Body of pancreas (tissue), 4 donors: ENCODE measurements at regions not wholly inside any gene's neighbourhood (a gene's known extent, or its start where the extent isn't known, plus 50 kb on each side); places are given as distances from the start of the nearest gene placed in this dataset.

ENCODE experiments used
- CTCF ChIP-seq, 7 experiments: fragments of 450-650 bp in 4 of 7; fragments of 200-600 bp in 3 of 7; sonication (generic) in 3 of 7; IDR thresholded peaks; one replicate each; pipeline ENCODE4 v1.5.1; 2016 to 2019; ENCODE audit warnings: antibody characterized with exemption in 7 of 7
- POLR2A ChIP-seq, 3 donors: fragments of 450-650 bp; IDR thresholded peaks; one replicate each; pipeline ENCODE4 v1.6.1; 2016; ENCODE audit warnings: antibody characterized with exemption in 3 of 3, mild to moderate bottlenecking in 2 of 3

GRCh38 chr11:15580775-15581095, 466.0 kb downstream of the INSC start:
- TF ChIP-seq CTCF (IDR thresholded peaks at IDR 0.05): no peak
- no peak for TF ChIP-seq POLR2A (IDR thresholded peaks at IDR 0.05)
